Hepatocyte (in vitro differentiated cells): ENCODE measurements at regions not wholly inside any gene's neighbourhood (a gene's known extent, or its start where the extent isn't known, plus 50 kb on each side); places are given as distances from the start of the nearest gene placed in this dataset.

Experiments
- DNase-seq: peaks from one replicate; pipeline ENCODE4 v3.0.0-alpha.2; 2016; ENCODE audit warnings: low spot score
- H2AFZ ChIP-seq: fragments of 200-600 bp; sonication (generic); 2 replicates; pipeline ENCODE4 v1.6.0; 2016; ENCODE audit warnings: antibody characterized with exemption, mild to moderate bottlenecking
- H3K27ac ChIP-seq: fragments of 200-600 bp; sonication (generic); 2 replicates; pipeline ENCODE4 v1.5.1; 2016; ENCODE audit warnings: mild to moderate bottlenecking
- H3K27me3 ChIP-seq: fragments of 200-600 bp; sonication (generic); 2 replicates; pipeline ENCODE4 v1.6.1; 2016
- H3K36me3 ChIP-seq: fragments of 200-600 bp; sonication (generic); replicated peaks from 2 replicates; pipeline ENCODE4 v1.5.1; 2016; ENCODE audit warnings: low read depth; ENCODE audit not compliant: insufficient read depth
- H3K4me1 ChIP-seq: fragments of 200-600 bp; sonication (generic); 2 replicates; pipeline ENCODE4 v1.5.1; 2016; ENCODE audit warnings: mild to moderate bottlenecking, moderate library complexity; ENCODE audit not compliant: insufficient read depth
- H3K4me2 ChIP-seq: fragments of 200-600 bp; sonication (generic); 2 replicates; pipeline ENCODE4 v1.6.0; 2016
- H3K4me3 ChIP-seq: fragments of 200-600 bp; sonication (generic); 2 replicates; pipeline ENCODE4 v1.5.1; 2016; ENCODE audit warnings: mild to moderate bottlenecking
- H3K79me2 ChIP-seq: fragments of 200-600 bp; sonication (generic); 2 replicates; pipeline ENCODE4 v1.6.0; 2017; ENCODE audit warnings: mild to moderate bottlenecking
- H3K9me2 ChIP-seq: fragments of 200-600 bp; sonication (generic); replicated peaks from 2 replicates; pipeline ENCODE4 v1.6.0; 2017; ENCODE audit warnings: mild to moderate bottlenecking; ENCODE audit not compliant: insufficient read depth
- H3K9me3 ChIP-seq: fragments of 200-600 bp; sonication (generic); 2 replicates; pipeline ENCODE4 v1.5.1; 2016; ENCODE audit warnings: low read depth, mild to moderate bottlenecking
- H4K20me1 ChIP-seq: fragments of 200-600 bp; sonication (generic); 2 replicates; pipeline ENCODE4 v1.6.0; 2016; ENCODE audit warnings: mild to moderate bottlenecking; ENCODE audit not compliant: insufficient read depth, poor library complexity, severe bottlenecking
- CTCF ChIP-seq: fragments of 200-600 bp; sonication (generic); IDR thresholded peaks from 2 replicates; pipeline ENCODE4 v1.5.1; 2016; ENCODE audit warnings: antibody characterized with exemption, mild to moderate bottlenecking; ENCODE audit not compliant: poor library complexity
- EZH2 ChIP-seq: fragments of 200-600 bp; sonication (generic); IDR thresholded peaks from 2 replicates; pipeline ENCODE4 v1.6.1; 2016; ENCODE audit warnings: antibody characterized with exemption, mild to moderate bottlenecking, borderline replicate concordance
- EZH2phosphoT487 ChIP-seq: fragments of 200-600 bp; sonication (generic); IDR thresholded peaks from one replicate; pipeline ENCODE4 v1.6.1; 2018; ENCODE audit warnings: antibody characterized with exemption, mild to moderate bottlenecking, low read depth, moderate library complexity; ENCODE audit not compliant: unreplicated experiment, severe bottlenecking
- WGBS: methylation state at CpG from one replicate; pipeline ENCODE4 v1.1.6; 2016; ENCODE audit warnings: low lambda C conversion rate; ENCODE audit errors: missing lambda C conversion rate; 5-methylcytosine and 5-hydroxymethylcytosine counted together

GRCh38 chr11:26102325-26102724 lies 229.6 kb upstream of the ANO3 start:
- Histone ChIP-seq H3K27ac (no peak overlapping the region), H3K4me2 (no peak overlapping the region), H3K79me2 (no peaks in the 10 kb centered on the region), H4K20me1 (no peaks in the 10 kb centered on the region), H3K4me1 (no peaks in the 10 kb centered on the region), H3K9me2 (no peaks in the 10 kb centered on the region), H3K4me3 (no peak overlapping the region), H3K9me3 (no peaks in the 10 kb centered on the region), H2AFZ (no peak overlapping the region), H3K27me3 (no peaks in the 10 kb centered on the region), H3K36me3 (no peaks in the 10 kb centered on the region)
- 83% methylated on average over 5 of the region's 5 CpGs for WGBS
- DNase-seq = no peak
- TF ChIP-seq EZH2 (no peak), EZH2phosphoT487 (no peak)

GRCh38 chr11:26105762-26106423 lies 226.0 kb upstream of the ANO3 start:
- Histone ChIP-seq H4K20me1 (no peaks in the 10 kb centered on the region), H3K4me3 (no peak overlapping the region), H3K36me3 (no peaks in the 10 kb centered on the region), H3K27me3 (no peaks in the 10 kb centered on the region), H2AFZ (no peak overlapping the region), H3K27ac (no peak overlapping the region), H3K4me1 (no peaks in the 10 kb centered on the region), H3K4me2 (no peak overlapping the region), H3K9me3 (no peaks in the 10 kb centered on the region), H3K9me2 (no peaks in the 10 kb centered on the region), H3K79me2 (no peaks in the 10 kb centered on the region)
- WGBS = 85% methylated on average over 4 of the region's 4 CpGs
- TF ChIP-seq EZH2phosphoT487 = no peak
- TF ChIP-seq EZH2 = no peak
- no peak for TF ChIP-seq CTCF
- no peak for DNase-seq

GRCh38 chr11:26106726-26107125 lies 225.2 kb upstream of the ANO3 start:
- Histone ChIP-seq H4K20me1 (no peaks in the 10 kb centered on the region), H2AFZ (no peak overlapping the region), H3K36me3 (no peaks in the 10 kb centered on the region), H3K9me2 (no peaks in the 10 kb centered on the region), H3K27ac (no peak overlapping the region), H3K4me2 (no peak overlapping the region), H3K9me3 (no peaks in the 10 kb centered on the region), H3K27me3 (no peaks in the 10 kb centered on the region), H3K4me1 (no peaks in the 10 kb centered on the region), H3K4me3 (no peak overlapping the region), H3K79me2 (no peaks in the 10 kb centered on the region)
- TF ChIP-seq EZH2phosphoT487 (no peak), EZH2 (no peak)
- 88% methylated on average over 1 of the region's 1 CpG for WGBS
- no peak for DNase-seq

- WGBS = 70% methylated on average over 2 of the region's 2 CpGs
- Histone ChIP-seq H3K79me2 (no peaks in the 10 kb centered on the region), H3K9me2 (no peaks in the 10 kb centered on the region), H4K20me1 (no peaks in the 10 kb centered on the region), H3K4me2 (no peak overlapping the region), H3K36me3 (no peaks in the 10 kb centered on the region), H3K9me3 (no peaks in the 10 kb centered on the region), H3K4me1 (no peaks in the 10 kb centered on the region), H3K4me3 (no peak overlapping the region), H2AFZ (no peak overlapping the region), H3K27ac (no peak overlapping the region), H3K27me3 (no peaks in the 10 kb centered on the region)
- TF ChIP-seq EZH2 = no peak
- no peak for DNase-seq
These were observed 222.1 kb upstream of the ANO3 start for GRCh38 chr11:26109658-26110368.

- Histone ChIP-seq H3K27me3 (no peaks in the 10 kb centered on the region), H3K27ac (no peak overlapping the region), H3K9me3 (no peaks in the 10 kb centered on the region), H2AFZ (no peak overlapping the region), H3K4me2 (no peak overlapping the region), H3K79me2 (no peaks in the 10 kb centered on the region), H3K9me2 (no peaks in the 10 kb centered on the region), H3K4me3 (no peak overlapping the region), H3K36me3 (no peaks in the 10 kb centered on the region), H4K20me1 (no peaks in the 10 kb centered on the region), H3K4me1 (no peaks in the 10 kb centered on the region)
- no peak for TF ChIP-seq CTCF
- no peak for TF ChIP-seq EZH2
- no peak for TF ChIP-seq EZH2phosphoT487
- DNase-seq = no peak
These were observed 219.7 kb upstream of the ANO3 start for GRCh38 chr11:26112264-26112663.
